ENCODE measurements at regions not wholly inside any gene's neighbourhood (a gene's known extent, or its start where the extent isn't known, plus 50 kb on each side); places are given as distances from the start of the nearest gene placed in this dataset.
"Not testable (repeated sequence)": the region's sequence is repeated elsewhere in the genome, so short reads cannot be mapped to it uniquely, and the experiment has no call there.

- DNase-seq; ATAC-seq; intact Hi-C loops (cut with DNase I, micrococcal nuclease): not testable (repeated sequence)
Observed at GRCh38 chr13:33572322-33572721, 245.6 kb upstream of the RFC3 start.

DNA sequence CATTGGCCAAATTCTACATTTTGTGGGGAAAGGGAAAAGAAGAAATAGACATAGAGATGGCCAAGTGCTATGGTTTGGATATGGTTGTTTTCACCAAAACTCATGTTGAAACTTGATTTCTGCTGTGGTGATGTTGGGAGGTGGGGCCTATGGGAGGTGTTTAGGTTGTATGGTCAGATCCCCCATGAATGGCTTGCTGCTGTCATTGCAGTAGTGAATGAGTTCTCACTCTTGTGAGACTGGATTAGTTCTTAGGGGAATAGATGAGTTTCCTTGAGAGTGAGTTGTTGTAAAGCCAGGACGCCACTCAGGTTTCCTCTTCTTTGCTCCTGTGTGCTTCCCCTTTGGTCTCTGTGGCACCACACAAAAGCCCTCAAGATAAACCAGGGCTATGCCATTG lies 242.6 kb upstream of the RFC3 start:
- no peak for DNase-seq
- no peak for ATAC-seq
- intact Hi-C loops (cut with DNase I, micrococcal nuclease), result no loop called here

- intact Hi-C loops (cut with DNase I, micrococcal nuclease), result no loop called here
- no peak for DNase-seq
- ATAC-seq, result no peak
Observed at GRCh38 chr13:33577007-33577406, 240.9 kb upstream of the RFC3 start.

DNA sequence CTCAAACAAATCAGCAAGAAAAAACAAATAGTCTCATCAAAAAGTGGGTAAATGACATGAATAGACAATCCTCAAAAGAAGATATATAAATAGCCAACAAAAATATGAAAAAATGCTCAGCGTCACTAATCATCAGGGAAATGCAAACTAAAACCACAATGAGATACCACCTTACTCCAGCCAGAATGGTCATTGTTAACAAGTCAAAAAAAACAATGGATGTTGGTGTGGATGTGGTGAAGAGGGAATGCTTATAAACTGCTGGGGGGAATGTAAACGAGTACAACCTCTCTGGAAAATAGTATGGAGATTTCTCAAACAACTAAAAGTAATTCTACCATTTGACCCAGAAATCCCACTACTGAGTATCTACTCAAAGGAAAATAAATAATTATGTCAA lies 239.2 kb upstream of the RFC3 start:
- DNase-seq, result no peak
- intact Hi-C loops (cut with DNase I, micrococcal nuclease), result no loop called here
- ATAC-seq, result no peak

GRCh38 chr13:33582121-33582520 lies 235.8 kb upstream of the RFC3 start:
- DNase-seq (no peak), ATAC-seq (no peak)
- intact Hi-C loops (cut with DNase I, micrococcal nuclease), result no loop called here

DNA sequence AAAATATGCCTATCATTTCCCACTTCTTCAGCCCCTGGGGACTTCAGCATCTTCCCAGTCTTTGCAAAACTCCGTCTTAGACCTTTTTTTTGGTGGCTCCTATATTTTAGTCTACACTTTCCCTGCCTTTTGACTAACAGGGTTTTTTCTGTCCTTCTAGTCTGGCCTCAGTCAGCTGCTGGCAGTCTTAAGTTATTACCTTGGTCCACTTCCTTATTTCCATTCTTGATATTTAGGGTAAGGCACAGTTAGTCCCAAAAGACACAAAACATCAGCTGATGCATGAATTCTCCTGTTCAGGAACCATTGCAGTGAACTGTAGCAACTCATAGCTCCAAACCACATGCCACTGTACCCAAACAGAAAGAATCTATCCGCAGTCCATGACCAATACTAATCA lies 234.6 kb upstream of the RFC3 start:
- ATAC-seq (no peak), DNase-seq (no peak)
- intact Hi-C loops (cut with DNase I, micrococcal nuclease), result no loop called here

- DNase-seq (no peak), ATAC-seq (no peak)
- intact Hi-C loops (cut with DNase I, micrococcal nuclease), result no loop called here
Observed at GRCh38 chr13:33590936-33591335, 227.0 kb upstream of the RFC3 start.

- intact Hi-C loops (cut with DNase I, micrococcal nuclease), result no loop called here
- ATAC-seq (no peak), DNase-seq (no peak)
Observed at GRCh38 chr13:33606692-33607091, 211.3 kb upstream of the RFC3 start.

DNA sequence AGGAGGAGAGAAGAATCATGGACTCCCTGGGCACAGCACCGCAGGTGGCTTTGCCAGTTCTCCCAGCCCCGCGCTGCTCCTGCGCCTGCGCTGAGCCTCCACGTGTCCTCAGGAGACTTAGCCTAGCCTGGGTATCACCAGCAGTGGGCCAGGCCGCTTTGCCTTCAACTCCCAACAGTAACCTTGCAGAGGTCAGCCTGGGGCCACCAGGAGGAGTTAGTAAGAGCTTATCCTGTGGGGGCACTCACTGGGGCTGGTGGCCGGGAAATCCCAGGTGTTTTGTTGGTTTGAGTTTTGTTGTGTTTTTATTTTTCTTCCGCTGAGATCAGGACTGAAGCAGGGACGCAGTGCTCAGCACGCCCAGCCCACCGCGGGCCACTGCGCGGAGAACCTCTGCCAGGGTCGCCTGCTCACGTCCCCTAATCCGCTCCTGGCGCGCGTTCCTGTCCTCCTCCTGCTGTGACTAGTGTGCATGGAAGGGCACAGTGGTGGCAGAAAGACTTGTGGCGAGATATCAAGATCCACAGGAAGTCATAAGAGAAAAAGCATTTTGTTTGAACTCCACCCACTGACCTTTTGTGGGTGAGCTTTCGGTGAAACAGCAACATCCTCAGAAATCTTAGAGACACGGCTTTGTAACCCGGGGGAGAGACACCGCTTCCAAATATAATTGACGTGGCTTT lies 207.4 kb upstream of the RFC3 start:
- DNase-seq, result peak; percentile 20 to 28
- no peak for ATAC-seq
- intact Hi-C loops (cut with DNase I, micrococcal nuclease), result no loop called here

DNA sequence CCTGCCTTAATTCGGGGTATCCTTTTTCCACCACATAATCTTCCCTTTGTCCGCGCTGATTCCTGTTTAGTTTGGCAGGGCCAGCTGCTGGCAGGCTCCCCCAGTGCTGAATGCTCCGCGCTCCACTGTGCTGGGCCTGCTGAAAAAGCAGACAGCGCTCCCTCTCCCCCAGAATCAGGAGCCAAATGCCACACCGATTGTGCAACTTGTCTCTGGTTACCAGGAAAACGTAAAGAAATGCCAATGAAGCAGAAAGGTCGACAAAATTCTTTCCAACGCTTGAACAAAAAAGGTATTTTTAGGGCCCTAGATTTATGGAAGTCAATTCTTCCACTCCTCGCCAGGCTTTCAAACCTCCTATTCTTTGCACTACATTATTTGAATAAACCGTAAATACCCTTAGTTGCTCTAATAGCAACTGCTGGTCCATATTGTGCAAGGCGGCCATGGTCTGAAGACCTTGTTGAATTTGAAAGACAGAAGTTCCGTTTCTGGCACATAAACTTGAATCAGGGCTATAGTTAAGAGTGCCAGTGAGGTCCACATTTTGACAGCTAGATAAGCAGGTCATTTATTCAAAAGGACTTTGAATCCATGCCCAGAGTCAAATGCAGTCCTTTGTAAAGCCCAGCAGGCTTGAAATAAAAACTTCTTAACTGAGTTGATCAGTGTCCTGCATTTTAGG lies 206.7 kb upstream of the RFC3 start:
- DNase-seq, result peak; percentile 20 to 28
- intact Hi-C loops (cut with DNase I, micrococcal nuclease), result no loop called here

GRCh38 chr13:33612641-33613638 lies 205.0 kb upstream of the RFC3 start:
- no peak for ATAC-seq
- no peak for DNase-seq
- intact Hi-C loops (cut with DNase I, micrococcal nuclease), result no loop called here

More for the DNA sequence above, 206.7 kb upstream of the RFC3 start:
- ATAC-seq, result no peak

GRCh38 chr13:33615436-33615835 lies 202.5 kb upstream of the RFC3 start:
- ATAC-seq, result no peak
- intact Hi-C loops (cut with DNase I, micrococcal nuclease), result no loop called here
- no peak for DNase-seq

DNA sequence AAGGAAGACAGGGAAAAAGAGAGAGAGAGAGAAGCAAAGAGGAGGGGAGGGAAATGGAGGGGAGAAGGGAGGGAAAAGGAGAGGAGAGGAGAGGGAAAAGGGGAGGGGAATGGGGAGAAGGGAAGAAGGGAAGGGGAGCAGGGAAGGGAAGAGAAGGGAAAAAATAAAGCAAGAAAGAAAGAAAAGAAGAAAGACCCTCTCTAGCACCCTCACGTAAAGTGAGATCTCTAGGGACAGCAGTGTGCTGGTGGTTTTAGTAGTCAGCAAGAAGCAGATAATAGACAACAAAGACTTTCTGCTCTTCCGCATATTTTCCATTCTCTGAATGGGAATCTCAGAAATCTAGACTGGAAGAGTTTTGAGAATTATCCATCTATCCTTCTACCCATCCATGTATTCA lies 201.8 kb upstream of the RFC3 start:
- intact Hi-C loops (cut with DNase I, micrococcal nuclease), result no loop called here
- DNase-seq (no peak), ATAC-seq (no peak)

DNA sequence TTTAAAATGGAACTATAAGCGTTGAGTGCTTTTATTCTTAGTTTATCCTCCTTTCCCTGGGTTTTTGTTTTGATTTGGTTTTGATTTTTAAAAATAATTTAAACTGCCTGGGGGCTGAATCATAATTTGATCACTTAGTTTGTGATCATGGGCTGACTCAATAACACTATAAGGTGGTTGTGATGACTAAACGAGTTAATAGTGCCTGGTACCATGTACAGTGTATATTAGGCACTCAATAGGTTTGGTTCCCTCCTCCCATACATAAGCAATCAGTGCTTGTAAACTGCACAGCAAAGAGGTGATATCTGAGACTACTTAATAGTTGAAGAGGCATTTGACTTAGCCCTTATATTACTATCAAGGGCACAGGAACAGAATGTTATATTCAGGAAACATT lies 200.9 kb upstream of the RFC3 start:
- no peak for DNase-seq
- no peak for ATAC-seq
- intact Hi-C loops (cut with DNase I, micrococcal nuclease), result no loop called here

GRCh38 chr13:33624253-33624652 lies 193.7 kb upstream of the RFC3 start:
- DNase-seq (no peak), ATAC-seq (no peak)
- intact Hi-C loops (cut with DNase I, micrococcal nuclease), result no loop called here

DNA sequence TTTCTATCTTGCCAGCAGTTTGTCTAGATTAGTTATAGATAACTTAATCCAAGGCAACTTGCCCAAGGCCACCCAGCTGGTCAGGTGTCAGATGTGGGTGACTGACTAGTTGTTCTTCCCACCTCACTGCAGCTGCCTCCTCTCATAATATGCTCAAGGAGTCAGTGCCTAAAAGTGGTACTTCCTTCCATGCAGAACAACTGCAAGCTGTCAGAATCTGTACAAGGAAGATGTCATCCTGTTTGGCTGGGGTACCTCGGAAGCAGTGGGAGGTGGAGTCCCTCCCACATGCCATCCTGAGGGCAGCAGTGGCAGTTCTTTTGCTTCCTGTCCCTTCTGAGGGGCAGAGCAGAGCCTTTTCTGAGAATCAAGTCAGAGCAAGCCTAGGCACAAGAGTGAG lies 193.2 kb upstream of the RFC3 start:
- intact Hi-C loops (cut with DNase I, micrococcal nuclease), result no loop called here
- no peak for ATAC-seq
- no peak for DNase-seq

DNA sequence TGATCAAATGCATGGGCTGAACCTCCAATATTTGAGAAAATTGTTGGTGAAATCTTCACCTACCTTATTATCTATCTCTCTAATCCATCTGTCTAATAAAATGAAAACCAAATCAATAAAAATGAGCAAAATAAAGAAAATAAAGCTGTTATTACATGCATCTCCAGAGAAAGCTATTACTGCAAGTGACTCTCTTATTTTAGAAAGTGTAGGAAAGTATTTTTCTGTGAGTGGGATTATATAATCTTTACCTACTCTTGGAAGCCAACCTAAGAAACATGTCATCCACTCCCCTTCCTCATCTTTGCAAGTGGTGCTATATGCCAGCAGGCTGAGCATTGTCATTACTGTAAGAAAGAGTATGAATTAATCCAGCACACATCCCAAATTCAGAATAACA lies 191.5 kb upstream of the RFC3 start:
- intact Hi-C loops (cut with DNase I, micrococcal nuclease), result no loop called here
- ATAC-seq (no peak), DNase-seq (no peak)

DNA sequence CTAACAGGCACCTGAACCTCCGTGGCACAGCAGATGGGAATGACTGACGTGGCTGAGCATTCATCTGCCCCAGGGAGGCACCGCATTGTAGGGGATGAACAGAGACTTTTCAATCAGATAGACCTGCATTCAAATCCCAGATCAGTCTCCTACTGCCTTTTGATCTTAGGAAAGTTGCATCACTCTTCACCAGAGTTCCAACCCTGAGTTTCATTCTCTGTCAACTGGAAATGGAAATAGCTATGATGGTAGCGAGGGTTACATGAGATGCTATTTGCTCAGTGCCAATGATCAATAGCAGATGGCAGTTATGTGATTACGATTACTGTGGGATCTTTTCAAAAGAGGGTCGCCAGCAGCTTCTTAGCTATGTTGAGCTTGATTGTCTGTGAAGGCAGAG lies 189.3 kb upstream of the RFC3 start:
- intact Hi-C loops (cut with DNase I, micrococcal nuclease), result no loop called here
- DNase-seq (no peak), ATAC-seq (no peak)

- intact Hi-C loops (cut with DNase I, micrococcal nuclease), result no loop called here
Observed at GRCh38 chr13:33629605-33630360, 188.2 kb upstream of the RFC3 start.

More at GRCh38 chr13:33629605-33630360, 188.2 kb upstream of the RFC3 start:
- DNase-seq, result no peak
- no peak for ATAC-seq

Measured in left colon (tissue), 2 donors.